ENCODE measurements at regions not wholly inside any gene's neighbourhood (a gene's known extent, or its start where the extent isn't known, plus 50 kb on each side); places are given as distances from the start of the nearest gene placed in this dataset.

- POLR2A ChIA-PET, result no interaction called here
- CTCF ChIA-PET, result interaction anchor here (1.4 kb wide), 1 partner anchor 58 kb away, joined by 4 read pairs; no protein-coding TSS in a partner anchor
- no peak for DNase-seq (ENCODE audit: extremely low spot score)
- TF ChIP-seq CTCF (IDR thresholded peaks at IDR 0.05; ENCODE audit: control extremely low read depth, extremely low read depth, low read depth, missing control alignments), result no peak
Measured at GRCh38 chr2:217108575-217109027, 248.7 kb upstream of the TNP1 start.

DNA sequence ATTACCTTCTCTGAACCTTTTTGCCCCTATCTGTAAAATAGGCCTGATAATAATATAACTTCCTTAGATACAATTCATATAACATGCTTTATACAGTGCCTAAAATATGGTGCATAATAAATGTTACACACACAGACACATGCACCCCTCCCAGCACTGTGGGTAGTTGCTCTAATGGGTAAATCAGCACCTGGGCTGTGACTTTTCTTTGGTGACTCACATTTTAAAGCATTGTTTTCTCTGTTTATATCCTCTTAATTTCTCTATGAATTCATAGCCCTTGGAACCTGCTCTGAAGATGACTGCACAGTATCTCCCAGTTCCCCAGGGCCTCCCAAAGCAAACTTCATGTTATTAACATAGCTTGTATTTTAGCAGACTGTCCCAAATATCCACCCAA is 248.2 kb upstream of the TNP1 start:
- no peak for TF ChIP-seq CTCF (IDR thresholded peaks at IDR 0.05; ENCODE audit: control extremely low read depth, extremely low read depth, low read depth, missing control alignments)
- ChIA-PET POLR2A (no interaction called here), CTCF (interaction anchor here (1.4 to 1.5 kb wide), 4 partner anchors 15 to 58 kb away, joined by 4 to 5 read pairs (median 4); no protein-coding TSS in a partner anchor)

DNA sequence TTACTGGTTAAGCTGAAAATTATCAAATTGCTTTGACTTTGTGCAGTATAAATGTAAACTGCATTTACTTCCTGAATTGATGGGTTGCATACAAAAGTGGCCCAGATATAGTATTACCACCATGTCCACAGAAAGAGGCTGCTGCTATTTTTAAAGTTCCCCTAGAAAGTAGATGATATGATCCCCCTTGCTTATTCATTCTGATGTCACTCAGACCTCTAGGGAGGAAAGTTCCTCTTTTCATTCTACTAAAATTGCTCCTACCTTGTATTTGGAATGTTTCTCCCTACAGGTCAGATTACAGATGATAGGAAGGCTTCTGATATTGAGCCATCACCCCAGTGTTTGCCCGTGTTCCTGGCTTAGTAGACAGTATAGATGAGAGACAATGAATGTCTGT is 247.6 kb upstream of the TNP1 start:
- TF ChIP-seq CTCF (IDR thresholded peaks at IDR 0.05; ENCODE audit: control extremely low read depth, extremely low read depth, low read depth, missing control alignments), result no peak
- DNase-seq (ENCODE audit: extremely low spot score), result no peak
- ChIA-PET CTCF (interaction anchor here (1.0 to 1.5 kb wide), 5 partner anchors 15 to 59 kb away, joined by 3 to 5 read pairs (median 4); no protein-coding TSS in a partner anchor), POLR2A (no interaction called here)

More for the DNA sequence above, 248.2 kb upstream of the TNP1 start:
- DNase-seq (ENCODE audit: extremely low spot score), result no peak

- CTCF ChIA-PET, result interaction anchor here (1.5 kb wide), 3 partner anchors 14 to 42 kb away, joined by 4 to 5 read pairs (median 4); no protein-coding TSS in a partner anchor
- DNase-seq (ENCODE audit: extremely low spot score), result no peak
- peak; percentile 30 for TF ChIP-seq CTCF (IDR thresholded peaks at IDR 0.05; ENCODE audit: control extremely low read depth, extremely low read depth, low read depth, missing control alignments)
- POLR2A ChIA-PET, result no interaction called here
Measured at GRCh38 chr2:217106650-217107014, 246.8 kb upstream of the TNP1 start.

DNA sequence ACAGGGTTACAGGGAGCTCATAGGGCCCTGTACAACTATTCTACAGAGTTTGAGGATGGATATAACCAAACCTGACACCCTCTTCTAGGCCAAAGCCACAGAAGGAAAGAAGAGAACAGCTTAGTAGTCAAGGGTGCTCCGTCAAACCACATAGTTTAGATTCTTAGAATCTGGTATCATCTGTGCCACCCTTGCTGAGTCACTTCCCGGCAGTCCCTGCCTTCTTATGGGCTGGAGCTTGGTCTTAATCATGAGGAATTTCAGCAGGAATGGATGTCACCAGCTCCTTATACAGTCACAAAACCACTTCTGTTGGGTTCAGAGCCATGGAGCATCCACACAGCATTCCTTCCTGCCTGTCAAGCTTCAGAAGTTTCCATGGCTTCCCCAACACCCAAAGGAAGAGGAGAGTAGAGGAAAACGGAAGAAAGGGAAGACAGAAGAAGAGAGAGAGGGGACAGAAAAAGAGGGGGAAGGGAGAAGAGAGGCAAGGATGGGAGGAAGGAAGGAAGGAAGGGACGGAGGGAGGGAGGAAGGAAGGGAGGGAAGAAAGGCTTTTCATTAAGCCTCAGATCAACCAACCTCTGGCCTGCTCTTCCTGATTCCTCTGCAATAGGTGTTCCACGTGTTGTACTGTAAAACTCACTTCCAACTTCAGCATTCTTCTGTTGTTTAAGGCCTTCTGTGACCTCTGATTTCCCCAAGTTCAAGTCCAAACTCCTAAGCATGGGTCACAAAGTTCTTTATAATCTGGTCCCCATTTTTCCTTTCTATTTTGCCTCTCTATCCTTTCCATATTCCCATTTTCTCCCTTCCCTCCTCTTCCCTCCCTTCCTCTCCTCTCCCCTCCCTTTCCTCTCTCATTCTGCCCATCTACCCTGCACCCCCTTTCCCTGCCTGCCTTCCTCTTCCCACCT is 246.1 kb upstream of the TNP1 start:
- CTCF ChIA-PET, result interaction anchor here (0.7 to 2.4 kb wide), 10 partner anchors 10 to 72 kb away, joined by 3 to 11 read pairs (median 3); no protein-coding TSS in a partner anchor
- DNase-seq (ENCODE audit: extremely low spot score), result no peak
- POLR2A ChIA-PET, result no interaction called here
- no peak for TF ChIP-seq CTCF (IDR thresholded peaks at IDR 0.05; ENCODE audit: control extremely low read depth, extremely low read depth, low read depth, missing control alignments)

DNA sequence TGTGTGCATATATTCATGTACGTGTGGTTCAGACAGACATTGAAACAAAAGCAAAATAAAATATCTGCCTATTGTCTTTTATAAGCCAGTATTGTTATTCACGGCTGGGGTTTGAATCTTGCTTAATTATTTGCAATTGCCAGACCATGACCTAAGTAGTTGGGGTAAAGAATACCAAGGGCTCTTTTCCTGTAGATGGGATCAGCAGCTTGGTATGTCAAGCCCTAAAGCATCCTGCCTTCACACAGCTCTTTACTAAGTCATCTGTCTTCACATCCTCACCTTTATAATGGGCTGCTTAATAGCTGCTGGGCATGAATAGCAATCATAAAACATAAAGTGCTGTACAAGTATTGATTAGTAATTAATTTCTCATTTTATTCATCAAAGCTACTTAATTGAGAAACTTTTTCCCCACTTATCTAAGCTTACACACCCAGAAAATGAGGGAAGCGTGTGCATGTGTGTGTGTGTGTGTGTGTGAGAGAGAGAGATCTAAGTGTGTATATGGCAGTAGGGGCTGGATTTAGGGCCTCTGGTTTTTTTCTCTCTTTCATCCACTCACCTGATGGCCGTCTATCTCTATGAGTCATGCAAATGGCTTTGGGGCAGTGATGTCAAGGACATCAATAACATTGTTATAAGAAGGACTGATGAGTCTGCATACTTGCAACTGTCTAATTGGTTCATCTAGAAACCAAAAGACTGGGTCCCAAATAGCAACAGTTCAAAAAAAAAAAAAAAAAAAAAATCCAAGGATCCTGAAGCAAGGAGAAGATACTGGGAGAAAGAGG is 244.1 kb upstream of the TNP1 start:
- POLR2A ChIA-PET, result no interaction called here
- TF ChIP-seq CTCF (IDR thresholded peaks at IDR 0.05; ENCODE audit: control extremely low read depth, extremely low read depth, low read depth, missing control alignments), result no peak
- CTCF ChIA-PET, result interaction anchor here (1.5 to 2.4 kb wide), 3 partner anchors 18 to 62 kb away, joined by 5 to 11 read pairs (median 8); no protein-coding TSS in a partner anchor
- DNase-seq (ENCODE audit: extremely low spot score), result no peak

Measured in GM10248 (cell line).